ENCODE measurements at regions not wholly inside any gene's neighbourhood (a gene's known extent, or its start where the extent isn't known, plus 50 kb on each side); places are given as distances from the start of the nearest gene placed in this dataset.

GRCh38 chr6:22825210-22825609 is 255.8 kb downstream of the HDGFL1 start:
- Histone ChIP-seq H3K4me2 (ENCODE audit: low read length) (no peak overlapping the region), H3K9me2 (ENCODE audit: insufficient read depth) (no peaks in the 10 kb centered on the region), H3K27ac (ENCODE audit: low read depth, low read length) (no peak overlapping the region), H4K20me1 (ENCODE audit: insufficient read depth) (no peaks in the 10 kb centered on the region), H3K9me3 (ENCODE audit: control insufficient read depth in 1 of 2, insufficient read depth in 1 of 2, low read depth in 1 of 2, low read length in 2 of 2) (no peaks in the 10 kb centered on the region; a peak in 1 of 4 replicates), H3K79me2 (ENCODE audit: insufficient read depth, low read length) (no peaks in the 10 kb centered on the region), H2AFZ (ENCODE audit: low read depth, low read length, poor library complexity, severe bottlenecking) (no peak overlapping the region), H3K36me3 (ENCODE audit: control insufficient read depth in 1 of 2, insufficient read depth in 2 of 2, low read length in 2 of 2) (no peaks in the 10 kb centered on the region), H3K9ac (ENCODE audit: low read length) (no peak overlapping the region), H3K4me3 (replicated peaks in 1 of 2; ENCODE audit: low read depth in 1 of 2, low read length in 2 of 2) (no peak overlapping the region), H3K4me1 (ENCODE audit: control insufficient read depth in 1 of 2, insufficient read depth in 2 of 2, low read length in 2 of 2) (peaks cover 0 to 7% of the 10 kb centered on the region in 2 experiments; a peak in 2 of 4 replicates), H3K27me3 (ENCODE audit: insufficient read depth, low read length) (no peaks in the 10 kb centered on the region)
- ChIA-PET CTCF (no interaction called here), RAD21 (ENCODE audit: low non-redundant PET in 1 of 2, low total read pairs in 2 of 2, uncharacterized antibody in 2 of 2, unreplicated experiment in 2 of 2) (no interaction called here), POLR2A (no interaction called here)
- DNase-seq (ENCODE audit: low read depth, low spot score) (no peak), ATAC-seq (no peak)
- no TSS peak for BruUV-seq (replicated peaks)
- TF ChIP-seq CBX3 (IDR thresholded peaks at IDR 0.05; ENCODE audit: low read depth) (no peak), RAD21 (IDR thresholded peaks at IDR 0.05; ENCODE audit: low read depth) (no peak), ATF3 (IDR thresholded peaks at IDR 0.05) (no peak), FOSL1 (IDR thresholded peaks at IDR 0.05; ENCODE audit: low read depth) (no peak), SIN3A (IDR thresholded peaks at IDR 0.05; ENCODE audit: low read depth) (no peak), POLR2AphosphoS5 (IDR thresholded peaks at IDR 0.05; ENCODE audit: low read depth, low read length) (no peak), JUND (IDR thresholded peaks at IDR 0.05) (no peak), EZH2 (IDR thresholded peaks at IDR 0.05) (no peak)
- intact Hi-C loops (cut with micrococcal nuclease), result loop anchor here (5.0 kb wide), 1 partner anchor 1238 kb away; no protein-coding TSS in a partner anchor

- no peaks in the 10 kb centered on the region for H3K9me2 ChIP-seq (ENCODE audit: insufficient read depth)
- no peaks in the 10 kb centered on the region for H3K9me3 ChIP-seq (ENCODE audit: control insufficient read depth in 1 of 2, insufficient read depth in 1 of 2, low read depth in 1 of 2, low read length in 2 of 2)
- H3K27me3 ChIP-seq (ENCODE audit: insufficient read depth, low read length), result no peaks in the 10 kb centered on the region
- RAD21 ChIA-PET (ENCODE audit: low non-redundant PET in 1 of 2, low total read pairs in 2 of 2, uncharacterized antibody in 2 of 2, unreplicated experiment in 2 of 2), result no interaction called here
- CTCF ChIA-PET, result no interaction called here
- no peaks in the 10 kb centered on the region for H3K36me3 ChIP-seq (ENCODE audit: control insufficient read depth in 1 of 2, insufficient read depth in 2 of 2, low read length in 2 of 2)
- H3K27ac ChIP-seq (ENCODE audit: low read depth, low read length), result no peak overlapping the region
- DNase-seq (ENCODE audit: low read depth, low spot score) (no peak), ATAC-seq (no peak)
- no peak overlapping the region for H3K9ac ChIP-seq (ENCODE audit: low read length)
- intact Hi-C loops (cut with micrococcal nuclease), result loop anchor here (5.0 kb wide), 1 partner anchor 1240 kb away; no protein-coding TSS in a partner anchor
- H3K79me2 ChIP-seq (ENCODE audit: insufficient read depth, low read length), result no peaks in the 10 kb centered on the region
- H4K20me1 ChIP-seq (ENCODE audit: insufficient read depth), result no peaks in the 10 kb centered on the region
- H3K4me2 ChIP-seq (ENCODE audit: low read length), result no peak overlapping the region
- no peak overlapping the region for H3K4me3 ChIP-seq (replicated peaks in 1 of 2; ENCODE audit: low read depth in 1 of 2, low read length in 2 of 2)
- POLR2A ChIA-PET, result no interaction called here
- no TSS peak for BruUV-seq (replicated peaks)
- peaks cover 0 to 7% of the 10 kb centered on the region in 2 experiments; a peak in 2 of 4 replicates for H3K4me1 ChIP-seq (ENCODE audit: control insufficient read depth in 1 of 2, insufficient read depth in 2 of 2, low read length in 2 of 2)
- H2AFZ ChIP-seq (ENCODE audit: low read depth, low read length, poor library complexity, severe bottlenecking), result no peak overlapping the region
- no peak for TF ChIP-seq SRF (IDR thresholded peaks at IDR 0.05; ENCODE audit: low read depth)
- no peak for TF ChIP-seq EGR1 (IDR thresholded peaks at IDR 0.05; ENCODE audit: low read depth)
- TF ChIP-seq REST (IDR thresholded peaks at IDR 0.05; ENCODE audit: low read depth), result no peak
- TF ChIP-seq ZNF274 (IDR thresholded peaks at IDR 0.05; ENCODE audit: low read depth, low read length), result no peak
- TF ChIP-seq ZBTB33 (IDR thresholded peaks at IDR 0.05; ENCODE audit: extremely low read depth, insufficient replicate concordance, low read length), result no peak
- TF ChIP-seq JUND (IDR thresholded peaks at IDR 0.05), result no peak
- no peak for TF ChIP-seq SIN3A (IDR thresholded peaks at IDR 0.05; ENCODE audit: low read depth)
- TF ChIP-seq CBX3 (IDR thresholded peaks at IDR 0.05; ENCODE audit: low read depth), result no peak
- no peak for TF ChIP-seq FOSL1 (IDR thresholded peaks at IDR 0.05; ENCODE audit: low read depth)
- no peak for TF ChIP-seq TCF7L2 (IDR thresholded peaks at IDR 0.05; ENCODE audit: borderline replicate concordance, extremely low read depth, insufficient read depth, insufficient read length)
- no peak for TF ChIP-seq CEBPB (IDR thresholded peaks at IDR 0.05; ENCODE audit: low read depth)
- TF ChIP-seq ELF1 (IDR thresholded peaks at IDR 0.05; ENCODE audit: borderline replicate concordance, low read depth), result no peak
- no peak for TF ChIP-seq MAX (IDR thresholded peaks at IDR 0.05)
These were observed 257.6 kb downstream of the HDGFL1 start for GRCh38 chr6:22826961-22827360.
